Activated naive CD4-positive, alpha-beta T cell treated with anti-CD3 and anti-CD28 coated beads, Interleukin-2, amount 10 ng/mL, durations not matched to agents 7 days and 5 days (primary cell): ENCODE measurements at regions not wholly inside any gene's neighbourhood (a gene's known extent, or its start where the extent isn't known, plus 50 kb on each side); places are given as distances from the start of the nearest gene placed in this dataset.

Source experiments
- CTCF ChIA-PET: fragments of 350-600 bp; sonication (Branson Sonifier 250); formaldehyde crosslinking; loops from one replicate; lab custom pipeline; 2021; ENCODE audit warnings: antibody characterized with exemption; lab: Charles Lee
- DNase-seq: peaks from one replicate; pipeline ENCODE4 v3.0.0-alpha.2; 2020
- H3K27ac Mint-ChIP-seq: one replicate; pipeline ENCODE4 v1.8.0; 2021; ENCODE audit warnings: mild to moderate bottlenecking, moderate library complexity, mixed read lengths
- H3K27me3 Mint-ChIP-seq: one replicate; pipeline ENCODE4 v1.8.0; 2021; ENCODE audit warnings: mild to moderate bottlenecking, mixed read lengths
- H3K36me3 Mint-ChIP-seq: one replicate; pipeline ENCODE4 v1.8.0; 2021; ENCODE audit warnings: mixed read lengths
- H3K4me1 Mint-ChIP-seq: one replicate; pipeline ENCODE4 v1.8.0; 2021; ENCODE audit warnings: mixed read lengths
- H3K4me3 Mint-ChIP-seq: one replicate; pipeline ENCODE4 v1.8.0; 2021; ENCODE audit warnings: mild to moderate bottlenecking, moderate library complexity, mixed read lengths
- H3K9me3 Mint-ChIP-seq: one replicate; pipeline ENCODE4 v1.8.0; 2021; ENCODE audit warnings: mixed read lengths

GRCh38 chr1:39134768-39135333, 69.6 kb upstream of the MACF1 start:
- H3K4me3 Mint-ChIP-seq, result no peak overlapping the region

GRCh38 chr1:39136638-39137037, 67.9 kb upstream of the MACF1 start:
- H3K4me3 Mint-ChIP-seq, result no peak overlapping the region
- H3K27me3 Mint-ChIP-seq, result peaks cover 11% of the 10 kb centered on the region
- H3K9me3 Mint-ChIP-seq, result no peaks in the 10 kb centered on the region
- H3K27ac Mint-ChIP-seq, result no peak overlapping the region
- peaks cover 3% of the 10 kb centered on the region for H3K4me1 Mint-ChIP-seq
- no peak for DNase-seq
- H3K36me3 Mint-ChIP-seq, result no peaks in the 10 kb centered on the region
- CTCF ChIA-PET, result interaction anchor here (1.3 to 1.6 kb wide), 2 partner anchors 38 to 55 kb away, joined by 3 to 7 read pairs; no protein-coding TSS in a partner anchor

More at GRCh38 chr1:39134768-39135333, 69.6 kb upstream of the MACF1 start:
- Mint-ChIP-seq H3K27ac (no peak overlapping the region), H3K27me3 (peaks cover 11% of the 10 kb centered on the region), H3K9me3 (no peaks in the 10 kb centered on the region), H3K36me3 (no peaks in the 10 kb centered on the region), H3K4me1 (peaks cover 7% of the 10 kb centered on the region)
- CTCF ChIA-PET, result interaction anchor here (1.0 kb wide), 1 partner anchor 37 kb away, joined by 3 read pairs; no protein-coding TSS in a partner anchor
- no peak for DNase-seq

GRCh38 chr1:39139723-39140360, 64.7 kb upstream of the MACF1 start:
- no peak overlapping the region for H3K4me3 Mint-ChIP-seq
- H3K27ac Mint-ChIP-seq, result peak overlapping the region; percentile 4
- peaks cover under 1% of the 10 kb centered on the region for H3K4me1 Mint-ChIP-seq
- DNase-seq, result no peak
- no peaks in the 10 kb centered on the region for H3K9me3 Mint-ChIP-seq
- H3K36me3 Mint-ChIP-seq, result no peaks in the 10 kb centered on the region
- peaks cover 4% of the 10 kb centered on the region for H3K27me3 Mint-ChIP-seq
- CTCF ChIA-PET, result interaction anchor here (0.6 to 2.6 kb wide), 4 partner anchors 41 to 727 kb away, joined by 3 to 7 read pairs (median 4); no protein-coding TSS in a partner anchor

GRCh38 chr1:39141925-39142324, 62.6 kb upstream of the MACF1 start:
- H3K27ac Mint-ChIP-seq, result no peak overlapping the region
- H3K27me3 Mint-ChIP-seq, result peaks cover 10% of the 10 kb centered on the region
- CTCF ChIA-PET, result interaction anchor here (0.8 kb wide), 1 partner anchor 44 kb away, joined by 5 read pairs; no protein-coding TSS in a partner anchor

GRCh38 chr1:39142401-39143060, 62.0 kb upstream of the MACF1 start:
- H3K9me3 Mint-ChIP-seq, result no peaks in the 10 kb centered on the region
- CTCF ChIA-PET, result interaction anchor here (0.5 kb wide), 1 partner anchor 14 kb away, joined by 3 read pairs; no protein-coding TSS in a partner anchor
- H3K4me1 Mint-ChIP-seq, result no peaks in the 10 kb centered on the region
- no peak overlapping the region for H3K27ac Mint-ChIP-seq
- H3K27me3 Mint-ChIP-seq, result peaks cover 16% of the 10 kb centered on the region
- no peak for DNase-seq
- no peak overlapping the region for H3K4me3 Mint-ChIP-seq
- H3K36me3 Mint-ChIP-seq, result no peaks in the 10 kb centered on the region

More at GRCh38 chr1:39141925-39142324, 62.6 kb upstream of the MACF1 start:
- Mint-ChIP-seq H3K4me1 (no peaks in the 10 kb centered on the region), H3K36me3 (no peaks in the 10 kb centered on the region), H3K4me3 (no peak overlapping the region), H3K9me3 (no peaks in the 10 kb centered on the region)
- DNase-seq, result no peak

- CTCF ChIA-PET, result no interaction called here
- Mint-ChIP-seq H3K27ac (no peak overlapping the region), H3K9me3 (no peaks in the 10 kb centered on the region), H3K27me3 (peaks cover 27% of the 10 kb centered on the region), H3K36me3 (no peaks in the 10 kb centered on the region), H3K4me3 (no peak overlapping the region), H3K4me1 (no peaks in the 10 kb centered on the region)
- no peak for DNase-seq
Measured at GRCh38 chr1:39144924-39145323, 59.6 kb upstream of the MACF1 start.

GRCh38 chr1:39145331-39145965, 59.0 kb upstream of the MACF1 start:
- CTCF ChIA-PET, result no interaction called here
- Mint-ChIP-seq H3K27me3 (peaks cover 28% of the 10 kb centered on the region), H3K4me3 (no peak overlapping the region), H3K9me3 (no peaks in the 10 kb centered on the region), H3K36me3 (no peaks in the 10 kb centered on the region), H3K27ac (no peak overlapping the region), H3K4me1 (no peaks in the 10 kb centered on the region)
- DNase-seq, result no peak

- no peak for DNase-seq
- Mint-ChIP-seq H3K4me1 (no peaks in the 10 kb centered on the region), H3K27ac (no peak overlapping the region), H3K4me3 (no peak overlapping the region), H3K27me3 (peaks cover 34% of the 10 kb centered on the region), H3K9me3 (no peaks in the 10 kb centered on the region), H3K36me3 (no peaks in the 10 kb centered on the region)
- CTCF ChIA-PET, result no interaction called here
Measured at GRCh38 chr1:39146681-39147080, 57.8 kb upstream of the MACF1 start.

GRCh38 chr1:39147099-39148025, 57.1 kb upstream of the MACF1 start:
- Mint-ChIP-seq H3K27me3 (peaks cover 30% of the 10 kb centered on the region), H3K36me3 (no peaks in the 10 kb centered on the region), H3K9me3 (no peaks in the 10 kb centered on the region), H3K4me3 (no peak overlapping the region), H3K4me1 (no peaks in the 10 kb centered on the region), H3K27ac (no peak overlapping the region)
- DNase-seq, result no peak
- CTCF ChIA-PET, result no interaction called here

- H3K4me3 Mint-ChIP-seq, result no peak overlapping the region
- no peak for DNase-seq
- no peak overlapping the region for H3K27ac Mint-ChIP-seq
- CTCF ChIA-PET, result no interaction called here
- H3K9me3 Mint-ChIP-seq, result no peaks in the 10 kb centered on the region
- H3K36me3 Mint-ChIP-seq, result no peaks in the 10 kb centered on the region
- peaks cover 34% of the 10 kb centered on the region for H3K27me3 Mint-ChIP-seq
- H3K4me1 Mint-ChIP-seq, result no peaks in the 10 kb centered on the region
Measured at GRCh38 chr1:39148942-39149341, 55.6 kb upstream of the MACF1 start.

- no peak for DNase-seq
- CTCF ChIA-PET, result no interaction called here
- no peaks in the 10 kb centered on the region for H3K36me3 Mint-ChIP-seq
- H3K27ac Mint-ChIP-seq, result no peak overlapping the region
- no peaks in the 10 kb centered on the region for H3K9me3 Mint-ChIP-seq
- peaks cover 34% of the 10 kb centered on the region for H3K27me3 Mint-ChIP-seq
- H3K4me1 Mint-ChIP-seq, result no peaks in the 10 kb centered on the region
- no peak overlapping the region for H3K4me3 Mint-ChIP-seq
Measured at GRCh38 chr1:39149509-39149908, 55.0 kb upstream of the MACF1 start.

- Mint-ChIP-seq H3K36me3 (no peaks in the 10 kb centered on the region), H3K4me1 (peaks cover 4% of the 10 kb centered on the region), H3K27me3 (peaks cover 34% of the 10 kb centered on the region), H3K9me3 (no peaks in the 10 kb centered on the region), H3K4me3 (no peak overlapping the region), H3K27ac (no peak overlapping the region)
- CTCF ChIA-PET, result no interaction called here
- no peak for DNase-seq
Measured at GRCh38 chr1:39150779-39151178, 53.7 kb upstream of the MACF1 start.

GRCh38 chr1:39151267-39151666, 53.2 kb upstream of the MACF1 start:
- Mint-ChIP-seq H3K27me3 (peaks cover 31% of the 10 kb centered on the region), H3K4me3 (no peak overlapping the region), H3K9me3 (no peaks in the 10 kb centered on the region), H3K27ac (no peak overlapping the region), H3K36me3 (no peaks in the 10 kb centered on the region), H3K4me1 (peaks cover 4% of the 10 kb centered on the region)
- DNase-seq, result no peak
- CTCF ChIA-PET, result no interaction called here
